Small intestine (tissue), 7 donors: ENCODE measurements at regions not wholly inside any gene's neighbourhood (a gene's known extent, or its start where the extent isn't known, plus 50 kb on each side); places are given as distances from the start of the nearest gene placed in this dataset.
"Not testable (repeated sequence)": the region's sequence is repeated elsewhere in the genome, so short reads cannot be mapped to it uniquely, and the experiment has no call there.

ENCODE experiments used
- DNase-seq, 2 donors: peaks; one replicate each; pipeline versions ENCODE4 v3.0.0 to v3.0.0-alpha.2; 2013
- FAIRE-seq: peaks from 2 replicates; lab custom pipeline; 2012; peaks lifted over from hg19 to GRCh38; lab: Jason Lieb, UNC
- H3K27ac ChIP-seq, 3 donors: one replicate each; pipeline ENCODE4 v1.5.1; 2013; ENCODE audit warnings: low read length in 2 of 3, mild to moderate bottlenecking in 2 of 3, control low read depth in 1 of 3, inconsistent platforms in 1 of 3, low read depth in 1 of 3, moderate library complexity in 1 of 3
- H3K27me3 ChIP-seq, 3 donors: one replicate each; pipeline ENCODE4 v1.6.1; 2013; ENCODE audit warnings: low read length in 3 of 3, inconsistent platforms in 1 of 3; ENCODE audit not compliant: control insufficient read depth in 3 of 3, insufficient read depth in 3 of 3
- H3K36me3 ChIP-seq, 3 donors: one replicate each; pipeline ENCODE4 v1.6.1; 2013; ENCODE audit warnings: low read length in 3 of 3, inconsistent platforms in 1 of 3, low read depth in 1 of 3, mild to moderate bottlenecking in 1 of 3, moderate library complexity in 1 of 3; ENCODE audit not compliant: control insufficient read depth in 3 of 3, insufficient read depth in 2 of 3
- H3K4me1 ChIP-seq, 3 donors: one replicate each; pipeline ENCODE4 v1.6.1; 2013; ENCODE audit warnings: low read length in 2 of 3, inconsistent platforms in 1 of 3, low read depth in 1 of 3, mild to moderate bottlenecking in 1 of 3, moderate library complexity in 1 of 3; ENCODE audit not compliant: control insufficient read depth in 3 of 3, insufficient read depth in 2 of 3
- H3K4me3 ChIP-seq, 3 donors: one replicate each; pipeline ENCODE4 v1.5.1; 2013; ENCODE audit warnings: low read length in 3 of 3, control low read depth in 1 of 3, inconsistent platforms in 1 of 3, low read depth in 1 of 3, mild to moderate bottlenecking in 1 of 3, moderate library complexity in 1 of 3
- H3K9me3 ChIP-seq, 2 donors: one replicate each; pipeline ENCODE4 v1.6.1; 2013; ENCODE audit warnings: low read depth in 1 of 2, low read length in 1 of 2; ENCODE audit not compliant: control insufficient read depth in 2 of 2, insufficient read depth in 1 of 2
- WGBS, 3 donors: extraction: QIAGEN DNeasy Blood & Tissue Kit; methylation state at CpG; one replicate each; pipeline ENCODE4 v1.1.7; 2013; 5-methylcytosine and 5-hydroxymethylcytosine counted together
- donor health status: healthy with polysubstance abuse.
- donor health status: control.
- donor health status: control.
- donor health status: Bipolar disorder and iron deficiency.
- donor health status: healthy.

GRCh38 chr1:120981489-120982094, 92.0 kb downstream of the PPIAL4A start:
- H3K27me3 ChIP-seq, H3K27ac ChIP-seq, H3K4me3 ChIP-seq, H3K9me3 ChIP-seq, H3K4me1 ChIP-seq, FAIRE-seq, H3K36me3 ChIP-seq, DNase-seq: not testable (repeated sequence)
- 67 to 83% (median 73%) methylated on average over 3 of the region's 3 CpGs for WGBS, 3 donors

GRCh38 chr1:120994614-120995013, 105.0 kb downstream of the PPIAL4A start:
- not testable (repeated sequence) for FAIRE-seq

DNA sequence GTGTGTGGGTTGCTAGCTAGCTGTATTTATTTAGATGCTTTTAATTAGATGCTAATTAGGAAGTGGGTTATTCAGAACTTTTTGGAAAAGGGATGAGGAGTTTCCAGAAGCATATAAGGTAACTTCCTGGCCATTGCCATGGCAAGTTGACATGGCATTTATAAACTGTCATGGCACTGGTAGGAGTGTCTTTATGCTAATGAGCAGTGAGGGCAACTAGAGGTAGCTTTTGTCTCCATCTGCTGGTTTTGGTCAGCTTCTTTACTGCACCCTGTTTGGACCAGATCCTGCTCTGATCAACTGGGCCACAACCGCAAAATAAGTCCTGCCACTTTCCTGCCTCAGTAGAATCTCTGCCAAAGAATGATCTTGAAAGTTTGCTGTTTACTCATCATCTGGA, 105.5 kb downstream of the PPIAL4A start:
- not testable (repeated sequence) for FAIRE-seq, H3K27me3 ChIP-seq, H3K36me3 ChIP-seq, H3K27ac ChIP-seq, DNase-seq, H3K9me3 ChIP-seq, H3K4me1 ChIP-seq, H3K4me3 ChIP-seq
- no CpG with 5 or more reads among the region's 1 CpG for WGBS, 3 donors

More at GRCh38 chr1:120994614-120995013, 105.0 kb downstream of the PPIAL4A start:
- not testable (repeated sequence) for H3K4me3 ChIP-seq, H3K36me3 ChIP-seq, DNase-seq, H3K4me1 ChIP-seq, H3K27me3 ChIP-seq, H3K9me3 ChIP-seq, H3K27ac ChIP-seq
- 97% methylated on average over 2 of the region's 2 CpGs; no CpG with 5 or more reads in 2 of the 3 donors for WGBS, 3 donors

GRCh38 chr1:121001090-121001726, 111.6 kb downstream of the PPIAL4A start:
- not testable (repeated sequence) for H3K9me3 ChIP-seq, DNase-seq, H3K27me3 ChIP-seq, H3K36me3 ChIP-seq, H3K4me1 ChIP-seq, H3K4me3 ChIP-seq, FAIRE-seq, H3K27ac ChIP-seq
- WGBS, 3 donors, result 78 to 79% methylated on average over 3 of the region's 10 CpGs; no CpG with 5 or more reads in 1 of the 3 donors

DNA sequence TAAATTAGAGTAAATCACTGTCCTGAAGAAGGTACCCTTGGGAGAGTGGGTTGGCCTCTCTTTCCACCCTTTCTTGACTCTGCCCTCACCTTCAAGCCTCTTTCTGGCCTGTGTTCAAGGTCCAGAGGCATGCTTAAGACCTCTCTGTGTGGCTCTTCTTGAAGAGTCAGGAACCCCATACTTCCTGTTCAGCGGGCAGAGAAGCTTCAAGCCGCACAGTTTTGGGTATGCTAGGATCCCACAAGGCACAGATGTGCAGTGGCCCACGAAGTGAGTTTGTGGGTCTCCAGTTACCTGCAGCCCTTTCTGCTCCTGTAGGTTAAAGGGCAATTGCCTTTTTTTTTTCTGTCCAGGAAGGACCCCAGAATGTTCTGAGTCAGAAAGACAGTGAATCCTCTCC, 113.7 kb downstream of the PPIAL4A start:
- H3K9me3 ChIP-seq, H3K27ac ChIP-seq, DNase-seq, FAIRE-seq, H3K4me1 ChIP-seq, H3K4me3 ChIP-seq, H3K36me3 ChIP-seq: not testable (repeated sequence)
- peaks cover 0 to 16% (median 0%) of the 10 kb centered on the region in 3 donors for H3K27me3 ChIP-seq
- WGBS, 3 donors, result 50% methylated on average over 1 of the region's 3 CpGs; no CpG with 5 or more reads in 2 of the 3 donors

GRCh38 chr1:121006826-121007225, 117.3 kb downstream of the PPIAL4A start:
- not testable (repeated sequence) for H3K9me3 ChIP-seq, H3K4me1 ChIP-seq, H3K36me3 ChIP-seq, H3K4me3 ChIP-seq, H3K27ac ChIP-seq, FAIRE-seq
- peak in 1 of 2 donors; percentile 10 for DNase-seq
- 26 to 31% (median 29%) methylated on average over 17 to 21 of the region's 21 CpGs for WGBS, 3 donors
- peaks cover 0 to 26% (median 0%) of the 10 kb centered on the region in 3 donors for H3K27me3 ChIP-seq

GRCh38 chr1:121007755-121008154, 118.2 kb downstream of the PPIAL4A start:
- H3K4me3 ChIP-seq, FAIRE-seq, H3K36me3 ChIP-seq, H3K27ac ChIP-seq, H3K4me1 ChIP-seq, H3K9me3 ChIP-seq: not testable (repeated sequence)
- peaks cover 0 to 26% (median 0%) of the 10 kb centered on the region in 3 donors for H3K27me3 ChIP-seq
- WGBS, 3 donors, result 14 to 23% (median 14%) methylated on average over 7 of the region's 10 CpGs
- peak; percentile 1 to 25 for DNase-seq

- H3K36me3 ChIP-seq, H3K27ac ChIP-seq, H3K4me1 ChIP-seq, H3K9me3 ChIP-seq, FAIRE-seq: not testable (repeated sequence)
- 6 to 11% (median 7%) methylated on average over 35 to 43 of the region's 46 CpGs for WGBS, 3 donors
- Histone ChIP-seq H3K4me3 (peak overlapping the region in 1 of 3 donors; percentile 11), H3K27me3 (peaks cover 0 to 26% (median 0%) of the 10 kb centered on the region in 3 donors)
- peak in 1 of 2 donors; percentile 11 for DNase-seq
Observed at GRCh38 chr1:121008512-121009215, 119.1 kb downstream of the PPIAL4A start.
